ENCODE measurements at regions not wholly inside any gene's neighbourhood (a gene's known extent, or its start where the extent isn't known, plus 50 kb on each side); places are given as distances from the start of the nearest gene placed in this dataset.

- Histone ChIP-seq H3K9ac (ENCODE audit: low read length) (no peak overlapping the region), H3K27me3 (ENCODE audit: control insufficient read depth, insufficient read depth, low read length) (no peaks in the 10 kb centered on the region), H3K4me1 (ENCODE audit: control insufficient read depth, insufficient read depth, low read length) (peaks cover 17% of the 10 kb centered on the region; the same call in 1 of the 2 replicates), H3K36me3 (ENCODE audit: control insufficient read depth, insufficient read depth, low read length) (no peaks in the 10 kb centered on the region), H3K9me3 (ENCODE audit: control insufficient read depth, insufficient read depth, low read depth, low read length) (no peaks in the 10 kb centered on the region), H3K4me3 (ENCODE audit: low read depth, low read length) (no peak overlapping the region), H3K27ac (ENCODE audit: low read depth, low read length) (no peak overlapping the region)
Observed at GRCh38 chr5:20611620-20612019, 623.6 kb upstream of the CDH18 start.

DNA sequence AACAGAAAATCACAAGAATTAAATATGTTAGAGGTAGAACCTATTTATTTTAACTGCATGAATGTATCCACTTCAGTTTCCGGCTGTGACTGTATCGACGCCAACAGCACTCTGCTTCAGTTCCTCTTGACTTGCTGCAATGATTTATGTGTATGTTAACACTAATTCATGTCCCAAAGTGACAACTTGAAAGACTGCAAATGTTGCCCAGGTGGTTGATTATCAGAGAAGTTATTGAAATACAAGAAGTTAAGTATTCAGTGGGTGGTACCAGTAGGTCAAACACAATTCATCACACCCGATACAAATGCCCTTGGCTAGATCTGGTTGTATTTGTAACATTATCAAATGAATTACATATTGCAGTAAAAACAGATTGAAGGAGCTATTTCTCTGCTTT is 622.7 kb upstream of the CDH18 start:
- Histone ChIP-seq H3K9ac (ENCODE audit: low read length) (no peak overlapping the region), H3K9me3 (ENCODE audit: control insufficient read depth, insufficient read depth, low read depth, low read length) (no peaks in the 10 kb centered on the region), H3K4me3 (ENCODE audit: low read depth, low read length) (no peak overlapping the region), H3K27me3 (ENCODE audit: control insufficient read depth, insufficient read depth, low read length) (no peaks in the 10 kb centered on the region), H3K36me3 (ENCODE audit: control insufficient read depth, insufficient read depth, low read length) (no peaks in the 10 kb centered on the region), H3K27ac (ENCODE audit: low read depth, low read length) (no peak overlapping the region), H3K4me1 (ENCODE audit: control insufficient read depth, insufficient read depth, low read length) (peaks cover 11% of the 10 kb centered on the region; the same call in 1 of the 2 replicates)

DNA sequence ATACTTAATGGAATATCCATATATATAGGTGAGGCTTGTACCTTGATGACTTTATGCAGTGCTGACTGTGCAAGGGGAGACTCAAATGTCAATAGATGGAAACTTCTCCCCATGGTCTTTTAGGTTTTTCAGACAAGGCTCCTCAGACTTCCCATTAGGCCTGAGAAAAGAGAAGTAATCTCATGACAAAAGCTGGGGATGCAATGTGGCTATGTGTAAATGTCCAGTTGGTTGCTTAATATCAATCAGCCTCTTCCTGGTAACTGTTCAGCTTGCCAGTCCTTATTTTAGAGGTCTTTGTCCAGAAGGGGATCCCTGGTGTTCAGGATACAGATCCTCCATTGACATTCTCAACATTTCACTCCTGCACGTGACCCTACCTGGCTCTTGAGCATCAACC is 621.1 kb upstream of the CDH18 start:
- Histone ChIP-seq H3K9me3 (ENCODE audit: control insufficient read depth, insufficient read depth, low read depth, low read length) (no peaks in the 10 kb centered on the region), H3K4me3 (ENCODE audit: low read depth, low read length) (no peak overlapping the region), H3K4me1 (ENCODE audit: control insufficient read depth, insufficient read depth, low read length) (peaks cover 11% of the 10 kb centered on the region; the same call in 1 of the 2 replicates), H3K27ac (ENCODE audit: low read depth, low read length) (no peak overlapping the region), H3K9ac (ENCODE audit: low read length) (no peak overlapping the region), H3K27me3 (ENCODE audit: control insufficient read depth, insufficient read depth, low read length) (no peaks in the 10 kb centered on the region), H3K36me3 (ENCODE audit: control insufficient read depth, insufficient read depth, low read length) (no peaks in the 10 kb centered on the region)

DNA sequence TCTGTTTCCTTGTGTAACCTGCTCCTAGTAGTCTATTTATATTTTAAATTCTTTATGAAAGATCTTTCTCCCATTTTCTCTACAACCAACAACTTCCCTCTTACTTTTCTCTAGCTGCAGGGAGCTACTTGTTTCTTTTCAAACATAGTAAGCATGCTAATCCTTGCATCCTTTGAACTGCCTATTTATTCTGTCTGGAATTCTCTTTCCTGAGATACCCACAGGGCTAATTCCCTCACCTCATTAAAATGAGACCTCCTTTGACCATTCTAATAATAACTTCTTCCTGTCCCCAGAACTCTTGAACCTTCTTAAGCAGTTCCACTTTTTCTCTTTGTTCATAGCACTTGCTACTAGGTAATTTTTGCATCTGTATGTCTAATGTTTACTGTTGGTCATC is 620.6 kb upstream of the CDH18 start:
- no peaks in the 10 kb centered on the region for H3K27me3 ChIP-seq (ENCODE audit: control insufficient read depth, insufficient read depth, low read length)
- no peaks in the 10 kb centered on the region for H3K9me3 ChIP-seq (ENCODE audit: control insufficient read depth, insufficient read depth, low read depth, low read length)
- H3K9ac ChIP-seq (ENCODE audit: low read length) = no peak overlapping the region
- peaks cover 11% of the 10 kb centered on the region; the same call in 1 of the 2 replicates for H3K4me1 ChIP-seq (ENCODE audit: control insufficient read depth, insufficient read depth, low read length)
- no peaks in the 10 kb centered on the region for H3K36me3 ChIP-seq (ENCODE audit: control insufficient read depth, insufficient read depth, low read length)
- no peak overlapping the region for H3K4me3 ChIP-seq (ENCODE audit: low read depth, low read length)
- no peak overlapping the region for H3K27ac ChIP-seq (ENCODE audit: low read depth, low read length)

- H3K9ac ChIP-seq (ENCODE audit: low read length) = no peak overlapping the region
- H3K27me3 ChIP-seq (ENCODE audit: control insufficient read depth, insufficient read depth, low read length) = no peaks in the 10 kb centered on the region
- peaks cover 11% of the 10 kb centered on the region for H3K4me1 ChIP-seq (ENCODE audit: control insufficient read depth, insufficient read depth, low read length)
- H3K27ac ChIP-seq (ENCODE audit: low read depth, low read length) = no peak overlapping the region
- H3K36me3 ChIP-seq (ENCODE audit: control insufficient read depth, insufficient read depth, low read length) = no peaks in the 10 kb centered on the region
- H3K9me3 ChIP-seq (ENCODE audit: control insufficient read depth, insufficient read depth, low read depth, low read length) = no peaks in the 10 kb centered on the region
- no peak overlapping the region for H3K4me3 ChIP-seq (ENCODE audit: low read depth, low read length)
Observed at GRCh38 chr5:20605732-20606525, 617.9 kb upstream of the CDH18 start.

GRCh38 chr5:20604992-20605391 is 617.0 kb upstream of the CDH18 start:
- Histone ChIP-seq H3K27ac (ENCODE audit: low read depth, low read length) (no peak overlapping the region), H3K27me3 (ENCODE audit: control insufficient read depth, insufficient read depth, low read length) (no peaks in the 10 kb centered on the region), H3K4me1 (ENCODE audit: control insufficient read depth, insufficient read depth, low read length) (peaks cover 11% of the 10 kb centered on the region), H3K36me3 (ENCODE audit: control insufficient read depth, insufficient read depth, low read length) (no peaks in the 10 kb centered on the region), H3K9me3 (ENCODE audit: control insufficient read depth, insufficient read depth, low read depth, low read length) (no peaks in the 10 kb centered on the region), H3K4me3 (ENCODE audit: low read depth, low read length) (no peak overlapping the region), H3K9ac (ENCODE audit: low read length) (no peak overlapping the region)

DNA sequence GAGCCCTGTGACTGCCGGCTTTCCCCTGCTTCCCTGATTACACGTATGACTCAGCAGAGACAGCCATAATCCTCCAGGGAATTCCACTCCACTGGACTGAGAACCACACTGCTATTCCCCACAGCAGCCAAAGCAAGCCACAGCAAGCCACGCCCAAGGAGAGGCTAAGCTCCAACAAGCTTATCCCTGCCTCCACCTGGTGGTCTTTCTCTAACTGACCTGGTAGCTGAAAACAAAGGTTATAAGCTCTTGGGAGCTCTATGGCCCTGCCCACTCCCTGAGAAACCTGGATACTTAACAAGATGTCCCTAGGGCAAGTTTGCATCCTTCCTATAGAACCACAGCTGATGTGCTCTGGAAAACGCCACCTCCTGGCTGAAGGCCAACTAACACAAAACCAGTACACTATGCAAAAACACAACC is 613.7 kb upstream of the CDH18 start:
- H3K27ac ChIP-seq (ENCODE audit: low read depth, low read length) = no peak overlapping the region
- no peaks in the 10 kb centered on the region for H3K27me3 ChIP-seq (ENCODE audit: control insufficient read depth, insufficient read depth, low read length)
- no peaks in the 10 kb centered on the region; the same call in 1 of the 2 replicates for H3K4me1 ChIP-seq (ENCODE audit: control insufficient read depth, insufficient read depth, low read length)
- no peaks in the 10 kb centered on the region for H3K9me3 ChIP-seq (ENCODE audit: control insufficient read depth, insufficient read depth, low read depth, low read length)
- no peaks in the 10 kb centered on the region for H3K36me3 ChIP-seq (ENCODE audit: control insufficient read depth, insufficient read depth, low read length)
- H3K4me3 ChIP-seq (ENCODE audit: low read depth, low read length) = no peak overlapping the region
- no peak overlapping the region for H3K9ac ChIP-seq (ENCODE audit: low read length)

- H3K4me3 ChIP-seq (ENCODE audit: low read depth, low read length) = no peak overlapping the region
- no peaks in the 10 kb centered on the region for H3K27me3 ChIP-seq (ENCODE audit: control insufficient read depth, insufficient read depth, low read length)
- no peak overlapping the region for H3K27ac ChIP-seq (ENCODE audit: low read depth, low read length)
- no peak overlapping the region for H3K9ac ChIP-seq (ENCODE audit: low read length)
- no peaks in the 10 kb centered on the region for H3K4me1 ChIP-seq (ENCODE audit: control insufficient read depth, insufficient read depth, low read length)
- H3K36me3 ChIP-seq (ENCODE audit: control insufficient read depth, insufficient read depth, low read length) = no peaks in the 10 kb centered on the region
- no peaks in the 10 kb centered on the region for H3K9me3 ChIP-seq (ENCODE audit: control insufficient read depth, insufficient read depth, low read depth, low read length)
Observed at GRCh38 chr5:20590356-20590755, 602.4 kb upstream of the CDH18 start.

DNA sequence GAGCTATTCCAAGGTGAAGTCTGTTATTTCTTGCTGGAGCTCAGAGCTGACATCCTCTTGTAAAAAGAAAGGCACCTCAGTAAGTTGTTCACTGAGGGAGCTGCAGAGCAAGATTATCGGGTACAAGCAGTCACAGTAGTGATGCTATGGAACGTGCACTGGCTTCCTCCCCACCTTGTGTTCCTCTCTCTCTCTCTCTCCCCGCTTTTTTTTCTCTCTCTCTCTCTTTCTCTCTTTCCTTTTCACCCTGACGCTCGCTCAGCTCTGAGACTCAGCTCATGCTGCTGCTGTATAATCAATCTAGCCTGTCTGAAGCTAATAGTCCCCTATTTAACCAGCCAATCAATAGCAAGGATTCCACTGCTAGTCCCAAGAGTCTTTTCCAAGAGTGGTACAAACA is 587.6 kb upstream of the CDH18 start:
- Histone ChIP-seq H3K4me1 (ENCODE audit: control insufficient read depth, insufficient read depth, low read length) (no peaks in the 10 kb centered on the region), H3K4me3 (ENCODE audit: low read depth, low read length) (no peak overlapping the region), H3K36me3 (ENCODE audit: control insufficient read depth, insufficient read depth, low read length) (no peaks in the 10 kb centered on the region), H3K27me3 (ENCODE audit: control insufficient read depth, insufficient read depth, low read length) (no peaks in the 10 kb centered on the region), H3K9me3 (ENCODE audit: control insufficient read depth, insufficient read depth, low read depth, low read length) (no peaks in the 10 kb centered on the region), H3K27ac (ENCODE audit: low read depth, low read length) (no peak overlapping the region), H3K9ac (ENCODE audit: low read length) (no peak overlapping the region)

DNA sequence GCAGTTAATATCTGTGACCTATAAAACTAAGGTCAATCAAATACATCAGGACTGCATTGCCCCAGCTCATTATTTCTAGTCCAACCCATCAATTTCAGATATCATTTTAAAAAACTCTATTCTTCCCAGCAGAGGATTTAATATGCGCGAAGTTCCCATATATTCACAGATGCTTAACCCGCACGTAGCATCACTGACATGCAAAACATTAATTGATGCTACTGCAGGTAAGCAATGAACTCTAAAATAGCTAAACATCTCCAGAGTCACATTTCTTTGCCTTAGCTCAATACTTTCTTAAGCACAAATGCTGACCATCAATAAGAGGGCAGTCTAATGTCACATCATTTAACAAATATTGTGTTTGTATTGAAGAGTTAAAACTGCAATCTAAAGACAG is 586.6 kb upstream of the CDH18 start:
- Histone ChIP-seq H3K9ac (ENCODE audit: low read length) (no peak overlapping the region), H3K4me1 (ENCODE audit: control insufficient read depth, insufficient read depth, low read length) (no peaks in the 10 kb centered on the region), H3K36me3 (ENCODE audit: control insufficient read depth, insufficient read depth, low read length) (no peaks in the 10 kb centered on the region), H3K4me3 (ENCODE audit: low read depth, low read length) (no peak overlapping the region), H3K9me3 (ENCODE audit: control insufficient read depth, insufficient read depth, low read depth, low read length) (no peaks in the 10 kb centered on the region), H3K27ac (ENCODE audit: low read depth, low read length) (no peak overlapping the region), H3K27me3 (ENCODE audit: control insufficient read depth, insufficient read depth, low read length) (no peaks in the 10 kb centered on the region)

DNA sequence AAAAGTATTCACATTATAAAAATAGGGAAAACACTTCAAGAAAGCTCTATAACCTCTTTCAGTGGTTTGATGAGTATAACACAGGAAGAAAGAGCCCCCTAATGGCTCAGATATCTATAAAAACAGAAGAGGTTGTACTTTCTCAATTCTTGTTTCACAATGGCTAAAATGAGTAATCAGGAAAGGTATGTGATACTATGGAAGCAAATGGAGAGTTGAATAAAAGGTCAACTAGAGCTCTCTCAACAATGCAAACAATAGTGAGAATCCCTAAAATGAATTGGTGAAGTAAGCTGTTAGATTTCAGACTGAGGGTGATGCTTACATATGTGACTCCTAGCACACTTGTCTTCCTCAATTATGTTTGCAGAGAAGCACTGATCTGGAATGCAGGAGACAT is 584.6 kb upstream of the CDH18 start:
- Histone ChIP-seq H3K27me3 (ENCODE audit: control insufficient read depth, insufficient read depth, low read length) (no peaks in the 10 kb centered on the region), H3K36me3 (ENCODE audit: control insufficient read depth, insufficient read depth, low read length) (no peaks in the 10 kb centered on the region), H3K27ac (ENCODE audit: low read depth, low read length) (no peak overlapping the region), H3K9me3 (ENCODE audit: control insufficient read depth, insufficient read depth, low read depth, low read length) (no peaks in the 10 kb centered on the region), H3K9ac (ENCODE audit: low read length) (no peak overlapping the region), H3K4me1 (ENCODE audit: control insufficient read depth, insufficient read depth, low read length) (no peaks in the 10 kb centered on the region), H3K4me3 (ENCODE audit: low read depth, low read length) (no peak overlapping the region)
